DOHH2 (cell line): ENCODE measurements at regions not wholly inside any gene's neighbourhood (a gene's known extent, or its start where the extent isn't known, plus 50 kb on each side); places are given as distances from the start of the nearest gene placed in this dataset.

ENCODE experiments used
- EZH2phosphoT487 ChIP-seq: fragments of 200-600 bp; sonication (generic); IDR thresholded peaks from 2 replicates; pipeline ENCODE4 v1.6.1; 2017; ENCODE audit warnings: borderline replicate concordance, mild to moderate bottlenecking, antibody characterized with exemption, low read length, moderate library complexity, mixed read lengths
- TF ChIP-seq, protein P1 (sequence below): fragments of 200-600 bp; sonication (generic); IDR thresholded peaks from one replicate; pipeline ENCODE4 v1.5.1; 2014; ENCODE audit warnings: antibody characterized with exemption, mild to moderate bottlenecking, low read depth, low read length; ENCODE audit not compliant: poor library complexity, severe bottlenecking

DNA sequence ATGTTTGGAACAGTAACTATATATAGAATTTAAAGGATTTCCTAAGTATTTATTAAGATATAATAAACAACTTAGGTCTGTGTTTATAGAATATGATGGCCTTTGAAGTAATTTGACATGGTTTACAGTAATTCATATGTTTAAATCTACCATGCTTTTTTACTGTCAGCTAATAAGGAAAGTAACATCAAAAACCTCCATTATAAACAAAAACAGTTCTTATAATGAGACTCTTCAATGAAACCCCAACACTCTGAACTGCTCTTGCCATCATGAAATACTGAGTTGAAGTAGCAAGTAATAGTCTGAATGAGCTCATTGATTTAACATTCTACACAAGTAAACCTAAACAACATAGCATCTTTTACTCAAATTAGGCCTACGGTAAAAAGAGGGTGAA lies 1236.5 kb downstream of the FSTL5 start:
- TF ChIP-seq, protein P1, sequence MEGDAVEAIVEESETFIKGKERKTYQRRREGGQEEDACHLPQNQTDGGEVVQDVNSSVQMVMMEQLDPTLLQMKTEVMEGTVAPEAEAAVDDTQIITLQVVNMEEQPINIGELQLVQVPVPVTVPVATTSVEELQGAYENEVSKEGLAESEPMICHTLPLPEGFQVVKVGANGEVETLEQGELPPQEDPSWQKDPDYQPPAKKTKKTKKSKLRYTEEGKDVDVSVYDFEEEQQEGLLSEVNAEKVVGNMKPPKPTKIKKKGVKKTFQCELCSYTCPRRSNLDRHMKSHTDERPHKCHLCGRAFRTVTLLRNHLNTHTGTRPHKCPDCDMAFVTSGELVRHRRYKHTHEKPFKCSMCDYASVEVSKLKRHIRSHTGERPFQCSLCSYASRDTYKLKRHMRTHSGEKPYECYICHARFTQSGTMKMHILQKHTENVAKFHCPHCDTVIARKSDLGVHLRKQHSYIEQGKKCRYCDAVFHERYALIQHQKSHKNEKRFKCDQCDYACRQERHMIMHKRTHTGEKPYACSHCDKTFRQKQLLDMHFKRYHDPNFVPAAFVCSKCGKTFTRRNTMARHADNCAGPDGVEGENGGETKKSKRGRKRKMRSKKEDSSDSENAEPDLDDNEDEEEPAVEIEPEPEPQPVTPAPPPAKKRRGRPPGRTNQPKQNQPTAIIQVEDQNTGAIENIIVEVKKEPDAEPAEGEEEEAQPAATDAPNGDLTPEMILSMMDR = no peak
- TF ChIP-seq EZH2phosphoT487 = no peak
